ENCODE measurements at regions not wholly inside any gene's neighbourhood (a gene's known extent, or its start where the extent isn't known, plus 50 kb on each side); places are given as distances from the start of the nearest gene placed in this dataset.
A peak's percentile ranks its signal among the peaks of the same experiment; 100 is the strongest.

GRCh38 chr6:19547507-19547906 lies 289.7 kb upstream of the ID4 start:
- no peak for TF ChIP-seq CTCF (IDR thresholded peaks at IDR 0.05)
- no peaks in the 10 kb centered on the region for H3K27me3 Mint-ChIP-seq (ENCODE audit: low read depth)
- no peak for DNase-seq (ENCODE audit: low spot score)
- H3K27ac Mint-ChIP-seq (ENCODE audit: unreplicated experiment) = no peak overlapping the region
- peaks cover under 1% of the 10 kb centered on the region for H3K9me3 Mint-ChIP-seq (ENCODE audit: low read depth)
- peaks cover 12% of the 10 kb centered on the region for H3K4me1 Mint-ChIP-seq (ENCODE audit: low read depth)
- H3K4me3 Mint-ChIP-seq (ENCODE audit: unreplicated experiment) = no peak overlapping the region
- H3K36me3 Mint-ChIP-seq (ENCODE audit: low read depth) = no peaks in the 10 kb centered on the region

GRCh38 chr6:19549109-19549508 lies 288.1 kb upstream of the ID4 start:
- H3K4me1 Mint-ChIP-seq (ENCODE audit: low read depth) = peaks cover 12% of the 10 kb centered on the region
- peak; percentile 17 for TF ChIP-seq CTCF (IDR thresholded peaks at IDR 0.05)
- DNase-seq (ENCODE audit: low spot score) = no peak
- no peak overlapping the region for H3K4me3 Mint-ChIP-seq (ENCODE audit: unreplicated experiment)
- peaks cover 1% of the 10 kb centered on the region for H3K36me3 Mint-ChIP-seq (ENCODE audit: low read depth)
- no peak overlapping the region for H3K27ac Mint-ChIP-seq (ENCODE audit: unreplicated experiment)
- H3K9me3 Mint-ChIP-seq (ENCODE audit: low read depth) = peaks cover 8% of the 10 kb centered on the region
- H3K27me3 Mint-ChIP-seq (ENCODE audit: low read depth) = no peaks in the 10 kb centered on the region

- Mint-ChIP-seq H3K4me1 (ENCODE audit: low read depth) (peaks cover 12% of the 10 kb centered on the region), H3K27ac (ENCODE audit: unreplicated experiment) (no peak overlapping the region), H3K4me3 (ENCODE audit: unreplicated experiment) (no peak overlapping the region)
These were observed 286.8 kb upstream of the ID4 start for GRCh38 chr6:19550380-19550779.

GRCh38 chr6:19551611-19552010 lies 285.6 kb upstream of the ID4 start:
- TF ChIP-seq CTCF (IDR thresholded peaks at IDR 0.05) = no peak
- Mint-ChIP-seq H3K4me1 (ENCODE audit: low read depth) (peaks cover 12% of the 10 kb centered on the region), H3K4me3 (ENCODE audit: unreplicated experiment) (no peak overlapping the region), H3K27ac (ENCODE audit: unreplicated experiment) (no peak overlapping the region), H3K9me3 (ENCODE audit: low read depth) (peaks cover 8% of the 10 kb centered on the region), H3K27me3 (ENCODE audit: low read depth) (no peaks in the 10 kb centered on the region), H3K36me3 (ENCODE audit: low read depth) (peaks cover 1% of the 10 kb centered on the region)
- DNase-seq (ENCODE audit: low spot score) = no peak

More at GRCh38 chr6:19550380-19550779, 286.8 kb upstream of the ID4 start:
- no peak for TF ChIP-seq CTCF (IDR thresholded peaks at IDR 0.05)
- no peaks in the 10 kb centered on the region for H3K27me3 Mint-ChIP-seq (ENCODE audit: low read depth)
- H3K9me3 Mint-ChIP-seq (ENCODE audit: low read depth) = peaks cover 8% of the 10 kb centered on the region
- peaks cover 1% of the 10 kb centered on the region for H3K36me3 Mint-ChIP-seq (ENCODE audit: low read depth)
- no peak for DNase-seq (ENCODE audit: low spot score)

- H3K27me3 Mint-ChIP-seq (ENCODE audit: low read depth) = no peaks in the 10 kb centered on the region
- no peak for TF ChIP-seq CTCF (IDR thresholded peaks at IDR 0.05)
- no peak overlapping the region for H3K4me3 Mint-ChIP-seq (ENCODE audit: unreplicated experiment)
- H3K9me3 Mint-ChIP-seq (ENCODE audit: low read depth) = peaks cover 8% of the 10 kb centered on the region
- no peak overlapping the region for H3K27ac Mint-ChIP-seq (ENCODE audit: unreplicated experiment)
- H3K4me1 Mint-ChIP-seq (ENCODE audit: low read depth) = peaks cover 12% of the 10 kb centered on the region
- peaks cover 1% of the 10 kb centered on the region for H3K36me3 Mint-ChIP-seq (ENCODE audit: low read depth)
- no peak for DNase-seq (ENCODE audit: low spot score)
These were observed 285.1 kb upstream of the ID4 start for GRCh38 chr6:19552076-19552475.
